ENCODE measurements at regions not wholly inside any gene's neighbourhood (a gene's known extent, or its start where the extent isn't known, plus 50 kb on each side); places are given as distances from the start of the nearest gene placed in this dataset.

GRCh38 chr1:37305108-37305507, 169.3 kb upstream of the ZC3H12A start:
- TF ChIP-seq CTCF (IDR thresholded peaks at IDR 0.05; ENCODE audit: poor library complexity) (no peak), EZH2 (IDR thresholded peaks at IDR 0.05; ENCODE audit: borderline replicate concordance) (no peak)

All from hepatocyte (in vitro differentiated cells).